ENCODE measurements at regions not wholly inside any gene's neighbourhood (a gene's known extent, or its start where the extent isn't known, plus 50 kb on each side); places are given as distances from the start of the nearest gene placed in this dataset.

DNA sequence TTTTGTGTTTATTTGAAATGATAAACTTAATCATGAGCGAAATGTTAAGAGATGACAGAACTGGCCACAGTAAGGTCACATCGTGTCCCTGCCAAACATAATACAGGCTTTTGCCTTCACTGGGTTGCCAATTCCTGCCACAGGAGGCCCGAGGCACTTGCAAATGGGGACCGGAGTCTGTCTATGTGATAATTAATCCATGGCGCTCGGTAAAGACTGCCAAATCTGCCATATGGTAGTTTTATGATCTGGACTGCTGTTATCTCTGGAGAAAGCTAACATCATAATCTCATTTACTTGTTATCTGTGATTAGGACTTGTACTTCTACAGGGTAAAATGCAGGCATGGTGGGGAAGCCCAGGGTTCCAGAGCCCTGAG lies 170.5 kb upstream of the TSHZ2 start:
- TF ChIP-seq, protein P1, sequence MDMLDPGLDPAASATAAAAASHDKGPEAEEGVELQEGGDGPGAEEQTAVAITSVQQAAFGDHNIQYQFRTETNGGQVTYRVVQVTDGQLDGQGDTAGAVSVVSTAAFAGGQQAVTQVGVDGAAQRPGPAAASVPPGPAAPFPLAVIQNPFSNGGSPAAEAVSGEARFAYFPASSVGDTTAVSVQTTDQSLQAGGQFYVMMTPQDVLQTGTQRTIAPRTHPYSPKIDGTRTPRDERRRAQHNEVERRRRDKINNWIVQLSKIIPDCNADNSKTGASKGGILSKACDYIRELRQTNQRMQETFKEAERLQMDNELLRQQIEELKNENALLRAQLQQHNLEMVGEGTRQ (IDR thresholded peaks at IDR 0.05; ENCODE audit: low read depth, low read length): no peak
- TF ChIP-seq POLR2A (IDR thresholded peaks at IDR 0.05; ENCODE audit: low read depth, low read length) (no peak), RCOR1 (IDR thresholded peaks at IDR 0.05; ENCODE audit: insufficient replicate concordance, low read length) (no peak), SMC3 (IDR thresholded peaks at IDR 0.05; ENCODE audit: low read depth, low read length) (no peak), RAD21 (IDR thresholded peaks at IDR 0.05; ENCODE audit: low read length) (no peak), MAFK (IDR thresholded peaks at IDR 0.05; ENCODE audit: low read depth, low read length) (no peak), BHLHE40 (IDR thresholded peaks at IDR 0.05; ENCODE audit: low read depth, low read length) (no peak), NFE2L2 (IDR thresholded peaks at IDR 0.05; ENCODE audit: low read depth, low read length) (no peak), CHD1 (IDR thresholded peaks at IDR 0.05; ENCODE audit: low read depth, low read length) (no peak), FOS (IDR thresholded peaks at IDR 0.05; ENCODE audit: low read depth, low read length) (no peak)
- TF ChIP-seq, protein P2, sequence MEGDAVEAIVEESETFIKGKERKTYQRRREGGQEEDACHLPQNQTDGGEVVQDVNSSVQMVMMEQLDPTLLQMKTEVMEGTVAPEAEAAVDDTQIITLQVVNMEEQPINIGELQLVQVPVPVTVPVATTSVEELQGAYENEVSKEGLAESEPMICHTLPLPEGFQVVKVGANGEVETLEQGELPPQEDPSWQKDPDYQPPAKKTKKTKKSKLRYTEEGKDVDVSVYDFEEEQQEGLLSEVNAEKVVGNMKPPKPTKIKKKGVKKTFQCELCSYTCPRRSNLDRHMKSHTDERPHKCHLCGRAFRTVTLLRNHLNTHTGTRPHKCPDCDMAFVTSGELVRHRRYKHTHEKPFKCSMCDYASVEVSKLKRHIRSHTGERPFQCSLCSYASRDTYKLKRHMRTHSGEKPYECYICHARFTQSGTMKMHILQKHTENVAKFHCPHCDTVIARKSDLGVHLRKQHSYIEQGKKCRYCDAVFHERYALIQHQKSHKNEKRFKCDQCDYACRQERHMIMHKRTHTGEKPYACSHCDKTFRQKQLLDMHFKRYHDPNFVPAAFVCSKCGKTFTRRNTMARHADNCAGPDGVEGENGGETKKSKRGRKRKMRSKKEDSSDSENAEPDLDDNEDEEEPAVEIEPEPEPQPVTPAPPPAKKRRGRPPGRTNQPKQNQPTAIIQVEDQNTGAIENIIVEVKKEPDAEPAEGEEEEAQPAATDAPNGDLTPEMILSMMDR (conservative IDR thresholded peaks at IDR 0.05; ENCODE audit: low read depth, low read length): no peak
- TF ChIP-seq, protein P3, sequence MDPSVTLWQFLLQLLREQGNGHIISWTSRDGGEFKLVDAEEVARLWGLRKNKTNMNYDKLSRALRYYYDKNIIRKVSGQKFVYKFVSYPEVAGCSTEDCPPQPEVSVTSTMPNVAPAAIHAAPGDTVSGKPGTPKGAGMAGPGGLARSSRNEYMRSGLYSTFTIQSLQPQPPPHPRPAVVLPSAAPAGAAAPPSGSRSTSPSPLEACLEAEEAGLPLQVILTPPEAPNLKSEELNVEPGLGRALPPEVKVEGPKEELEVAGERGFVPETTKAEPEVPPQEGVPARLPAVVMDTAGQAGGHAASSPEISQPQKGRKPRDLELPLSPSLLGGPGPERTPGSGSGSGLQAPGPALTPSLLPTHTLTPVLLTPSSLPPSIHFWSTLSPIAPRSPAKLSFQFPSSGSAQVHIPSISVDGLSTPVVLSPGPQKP (IDR thresholded peaks at IDR 0.05; ENCODE audit: borderline replicate concordance, low read depth, low read length): no peak

All from IMR-90 (cell line).